ENCODE measurements at regions not wholly inside any gene's neighbourhood (a gene's known extent, or its start where the extent isn't known, plus 50 kb on each side); places are given as distances from the start of the nearest gene placed in this dataset.

DNA sequence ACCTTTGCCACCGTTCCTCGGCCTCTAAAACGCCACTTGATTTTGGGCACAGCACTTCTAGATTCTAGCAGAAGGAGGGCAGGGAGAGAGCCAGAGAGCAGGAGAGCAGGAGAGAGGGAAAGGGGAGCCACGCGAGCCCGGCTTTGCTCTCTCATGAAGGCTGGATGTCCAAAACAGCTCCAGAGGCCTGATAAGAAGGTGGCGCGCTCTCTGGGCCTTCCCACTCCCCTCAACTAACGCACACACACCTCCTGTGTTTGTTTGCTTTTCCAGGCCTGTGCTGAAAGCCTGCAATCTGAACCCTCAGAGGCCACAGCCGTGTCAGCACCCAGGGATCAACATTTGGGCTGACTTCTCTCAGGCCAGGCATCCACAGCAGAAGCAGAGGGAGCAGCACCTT, 184.8 kb upstream of the SOX11 start:
- WGBS, 2 donors: 83 to 90% methylated on average over 10 of the region's 10 CpGs
- no peak for DNase-seq (ENCODE audit: low spot score in 2 of 2)
- no peak overlapping the region for H3K4me3 ChIP-seq (ENCODE audit: low read depth, poor library complexity, severe bottlenecking)
- TF ChIP-seq CTCF (IDR thresholded peaks at IDR 0.05) (no peak), POLR2A (IDR thresholded peaks at IDR 0.05) (no peak)
- intact Hi-C loops (cut with DNase I; ENCODE audit: low total_unique reads): no loop called here

- H3K4me3 ChIP-seq (ENCODE audit: low read depth, poor library complexity, severe bottlenecking): no peak overlapping the region
- intact Hi-C loops (cut with DNase I; ENCODE audit: low total_unique reads): no loop called here
- 91 to 93% methylated on average over 7 of the region's 7 CpGs for WGBS, 2 donors
- no peak for TF ChIP-seq POLR2A (IDR thresholded peaks at IDR 0.05)
- no peak for TF ChIP-seq CTCF (IDR thresholded peaks at IDR 0.05)
- no peak for DNase-seq (ENCODE audit: low spot score in 2 of 2)
Observed at GRCh38 chr2:5509362-5509761, 182.8 kb upstream of the SOX11 start.

- no peak for TF ChIP-seq POLR2A (IDR thresholded peaks at IDR 0.05)
- peak in 1 of 3 donors; percentile 48 for TF ChIP-seq CTCF (IDR thresholded peaks at IDR 0.05)
- no peak for DNase-seq (ENCODE audit: low spot score in 2 of 2)
- intact Hi-C loops (cut with DNase I; ENCODE audit: low total_unique reads): no loop called here
Observed at GRCh38 chr2:5510082-5510481, 182.1 kb upstream of the SOX11 start.

DNA sequence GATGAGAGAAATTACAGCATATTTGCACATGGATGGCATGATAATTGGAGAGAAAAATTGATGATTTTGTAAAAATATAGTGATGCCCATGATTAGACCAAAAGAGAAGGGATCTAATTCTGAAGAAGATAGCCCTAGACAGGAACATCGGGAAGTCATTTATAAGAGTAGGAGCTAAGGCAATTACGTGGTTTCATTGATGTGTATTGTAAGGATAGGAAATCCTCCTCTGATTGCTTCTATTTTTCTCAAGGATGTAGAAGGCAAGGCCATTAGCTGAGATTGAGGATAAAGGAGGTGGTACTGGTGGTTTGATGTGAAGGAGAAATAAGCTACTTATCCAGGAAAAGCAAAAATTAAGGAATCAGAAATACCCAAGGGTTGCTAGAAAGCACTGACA, 176.5 kb upstream of the SOX11 start:
- 85 to 89% methylated on average over 2 of the region's 2 CpGs for WGBS, 2 donors
- intact Hi-C loops (cut with DNase I; ENCODE audit: low total_unique reads): no loop called here
- TF ChIP-seq CTCF (IDR thresholded peaks at IDR 0.05): no peak
- TF ChIP-seq POLR2A (IDR thresholded peaks at IDR 0.05): no peak
- H3K4me3 ChIP-seq (ENCODE audit: low read depth, poor library complexity, severe bottlenecking): no peak overlapping the region
- DNase-seq (ENCODE audit: low spot score in 2 of 2): no peak

More at GRCh38 chr2:5510082-5510481, 182.1 kb upstream of the SOX11 start:
- H3K4me3 ChIP-seq (ENCODE audit: low read depth, poor library complexity, severe bottlenecking): no peak overlapping the region
- 79 to 93% methylated on average over 4 of the region's 4 CpGs for WGBS, 2 donors

- no peak for DNase-seq (ENCODE audit: low spot score in 2 of 2)
- TF ChIP-seq POLR2A (IDR thresholded peaks at IDR 0.05): no peak
- TF ChIP-seq CTCF (IDR thresholded peaks at IDR 0.05): no peak
- intact Hi-C loops (cut with DNase I; ENCODE audit: low total_unique reads): no loop called here
- no peak overlapping the region for H3K4me3 ChIP-seq (ENCODE audit: low read depth, poor library complexity, severe bottlenecking)
Observed at GRCh38 chr2:5519286-5519685, 172.9 kb upstream of the SOX11 start.

GRCh38 chr2:5520463-5520972, 171.7 kb upstream of the SOX11 start:
- intact Hi-C loops (cut with DNase I; ENCODE audit: low total_unique reads): no loop called here
- no peak for TF ChIP-seq POLR2A (IDR thresholded peaks at IDR 0.05)
- no peak for TF ChIP-seq CTCF (IDR thresholded peaks at IDR 0.05)
- 39 to 55% methylated on average over 7 of the region's 7 CpGs for WGBS, 2 donors
- H3K4me3 ChIP-seq (ENCODE audit: low read depth, poor library complexity, severe bottlenecking): no peak overlapping the region
- DNase-seq (ENCODE audit: low spot score in 2 of 2): no peak

Measured in lower leg skin (tissue), 4 donors.